GM12878 (cell line): ENCODE measurements at regions not wholly inside any gene's neighbourhood (a gene's known extent, or its start where the extent isn't known, plus 50 kb on each side); places are given as distances from the start of the nearest gene placed in this dataset.

Experiments
- BACH1 ChIP-seq: fragments of 450-650 bp; IDR thresholded peaks from 2 replicates; pipeline ENCODE4 v1.6.1; 2017; ENCODE audit warnings: mild to moderate bottlenecking, borderline replicate concordance
- RFX5 ChIP-seq: IDR thresholded peaks from 2 replicates; pipeline ENCODE4 v1.6.1; 2011; ENCODE audit warnings: low read depth, low read length, improper control_type of control experiment
- SUZ12 ChIP-seq: fragments of 200-600 bp; sonication (generic); IDR thresholded peaks from one replicate; pipeline ENCODE4 v1.6.1; 2018; ENCODE audit warnings: antibody characterized with exemption, mild to moderate bottlenecking; ENCODE audit not compliant: unreplicated experiment
- ZNF207 ChIP-seq: fragments of 450-650 bp; IDR thresholded peaks from 2 replicates; pipeline ENCODE4 v1.6.1; 2014; ENCODE audit warnings: antibody characterized with exemption, mild to moderate bottlenecking, borderline replicate concordance

DNA sequence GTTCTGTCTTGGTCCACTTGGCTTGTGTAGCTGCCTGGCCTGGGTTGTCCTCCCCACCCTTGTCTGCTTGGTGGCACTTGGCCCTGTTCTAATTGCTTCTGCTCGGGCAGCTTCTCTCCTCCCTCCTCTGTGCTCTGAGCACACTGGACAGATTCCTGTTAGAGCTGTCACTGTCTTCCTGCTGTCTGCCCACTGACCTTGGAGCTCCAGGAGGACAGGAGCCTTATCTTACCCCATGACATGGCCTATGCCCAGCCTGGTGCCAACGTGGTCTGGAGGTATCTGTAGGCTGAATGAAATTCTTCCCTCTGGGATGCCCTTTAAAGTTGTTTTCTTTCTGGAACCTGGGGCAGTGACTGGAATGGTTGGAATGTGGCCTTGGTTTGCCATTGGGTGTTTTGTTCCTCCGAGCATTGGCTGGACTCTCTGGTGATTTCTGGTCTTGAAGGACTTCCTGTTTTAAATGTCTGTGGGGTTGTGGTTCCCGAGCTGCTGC, 94.1 kb downstream of the FAM43A start:
- TF ChIP-seq RFX5 (no peak), ZNF207 (no peak), SUZ12 (no peak), BACH1 (no peak)
